T-helper 2 cell treated with Interferon-gamma antibody and Interleukin-4, amounts not matched to agents 100 ng/mL and 5 ng/mL, for 36 hours (primary cell): ENCODE measurements at regions not wholly inside any gene's neighbourhood (a gene's known extent, or its start where the extent isn't known, plus 50 kb on each side); places are given as distances from the start of the nearest gene placed in this dataset.
"Not testable (repeated sequence)": the region's sequence is repeated elsewhere in the genome, so short reads cannot be mapped to it uniquely, and the experiment has no call there.

Experiments used
- intact Hi-C: fragments of 100-400 bp; cut with micrococcal nuclease; formaldehyde crosslinking; loops from one replicate; pipeline ENCODE4 v1.15.1; 2023

- intact Hi-C loops: no loop called here
Measured at GRCh38 chr20:53891306-53891894, 179.0 kb downstream of the BCAS1 start.

DNA sequence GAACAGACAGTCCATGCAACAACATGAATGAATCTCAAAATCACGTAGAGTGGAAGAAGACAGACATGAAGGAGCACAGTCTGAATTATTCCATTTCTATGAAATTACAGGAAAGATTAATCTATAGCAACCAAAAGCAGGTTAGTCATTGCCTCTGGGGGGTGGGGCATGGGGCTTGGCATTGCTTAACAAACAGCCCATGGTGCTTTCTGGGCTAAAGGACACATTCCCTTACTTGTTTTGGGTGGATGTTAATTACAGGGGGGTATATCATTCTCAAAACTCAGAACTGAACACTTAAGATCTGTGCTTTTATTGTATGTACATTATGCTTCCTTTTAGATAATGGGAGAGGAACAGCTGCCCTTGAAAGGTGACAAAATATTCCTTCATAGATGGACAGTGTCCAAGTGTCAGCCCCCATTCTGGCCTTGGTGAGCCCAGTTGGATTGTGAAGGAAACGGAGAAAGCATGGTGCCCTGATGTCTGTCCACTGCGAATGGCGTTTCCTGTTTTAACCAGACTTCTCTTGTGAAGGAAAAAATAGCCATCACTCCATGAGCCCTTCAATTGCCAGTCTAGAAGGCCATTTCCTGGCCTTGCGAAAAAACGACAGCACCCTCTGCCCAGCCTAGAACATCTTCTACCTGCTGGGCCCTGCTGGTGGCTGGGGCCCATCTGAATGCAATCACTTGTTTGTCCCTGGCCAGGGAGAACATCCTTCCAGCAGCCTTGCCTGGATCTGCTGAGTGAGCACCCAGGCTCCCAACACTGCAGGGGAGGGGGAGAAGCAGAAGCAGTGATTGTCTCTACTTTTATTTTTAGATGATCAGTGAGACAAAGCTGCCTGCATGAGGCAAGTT lies 179.7 kb downstream of the BCAS1 start:
- intact Hi-C loops: no loop called here

GRCh38 chr20:53889411-53890148 lies 180.8 kb downstream of the BCAS1 start:
- intact Hi-C loops: no loop called here

DNA sequence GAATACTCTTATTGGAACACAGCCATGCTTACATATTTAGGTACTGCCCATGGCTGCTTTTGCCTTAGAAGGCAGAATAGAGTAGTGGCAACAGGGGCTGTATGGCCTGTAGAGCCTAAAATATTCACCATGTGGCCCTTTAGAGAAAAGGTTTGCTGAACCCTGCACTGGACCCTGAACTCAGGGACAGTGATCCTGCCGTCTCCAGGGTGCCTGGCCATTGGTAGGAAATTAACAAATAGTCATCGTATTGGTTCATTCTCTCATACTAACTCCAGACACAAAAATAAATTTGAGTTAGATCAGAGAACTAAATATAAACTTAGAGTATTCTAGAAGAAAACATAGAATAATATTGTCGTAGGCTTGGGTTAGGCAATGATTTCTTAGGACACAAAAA lies 181.4 kb downstream of the BCAS1 start:
- intact Hi-C loops: no loop called here

DNA sequence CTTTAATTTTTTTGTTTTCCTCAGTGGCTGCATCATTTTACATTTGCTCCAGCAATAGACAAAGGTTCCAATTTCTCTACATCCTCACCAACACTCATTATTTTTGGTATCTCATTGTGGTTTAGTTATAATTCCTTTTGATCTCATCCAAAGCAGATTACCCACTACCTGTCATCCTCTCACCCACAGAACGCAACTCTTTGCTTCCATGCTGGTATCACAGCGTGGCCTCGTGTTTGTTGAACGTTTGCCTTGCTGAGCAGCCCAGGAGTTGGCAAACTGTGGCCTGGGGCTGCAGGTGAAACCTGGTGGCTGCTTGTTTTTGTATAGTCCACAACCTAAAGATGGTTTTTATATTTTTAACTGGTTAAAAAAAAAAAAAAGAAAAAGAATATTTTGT lies 181.9 kb downstream of the BCAS1 start:
- intact Hi-C loops: no loop called here

DNA sequence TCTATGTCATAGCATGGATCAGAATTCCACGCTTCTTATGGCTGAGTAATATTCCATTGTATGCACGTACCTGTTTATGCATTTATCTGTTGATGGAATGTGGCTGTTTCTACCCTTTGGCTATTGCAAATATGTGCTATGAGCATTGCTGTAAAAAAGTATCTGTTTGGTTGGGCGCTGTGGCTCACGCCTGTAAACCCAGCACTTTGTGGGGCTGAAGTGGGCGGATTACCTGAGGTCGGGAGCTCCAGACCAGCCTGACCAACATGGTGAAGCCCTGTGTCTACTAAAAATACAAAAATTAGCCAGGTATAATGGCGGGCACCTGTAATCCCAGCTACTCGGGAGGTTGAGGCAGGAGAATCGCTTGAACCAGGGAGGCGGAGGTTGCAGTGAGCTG lies 182.4 kb downstream of the BCAS1 start:
- intact Hi-C loops: no loop called here

- intact Hi-C loops: no loop called here
Measured at GRCh38 chr20:53884859-53885541, 185.4 kb downstream of the BCAS1 start.

DNA sequence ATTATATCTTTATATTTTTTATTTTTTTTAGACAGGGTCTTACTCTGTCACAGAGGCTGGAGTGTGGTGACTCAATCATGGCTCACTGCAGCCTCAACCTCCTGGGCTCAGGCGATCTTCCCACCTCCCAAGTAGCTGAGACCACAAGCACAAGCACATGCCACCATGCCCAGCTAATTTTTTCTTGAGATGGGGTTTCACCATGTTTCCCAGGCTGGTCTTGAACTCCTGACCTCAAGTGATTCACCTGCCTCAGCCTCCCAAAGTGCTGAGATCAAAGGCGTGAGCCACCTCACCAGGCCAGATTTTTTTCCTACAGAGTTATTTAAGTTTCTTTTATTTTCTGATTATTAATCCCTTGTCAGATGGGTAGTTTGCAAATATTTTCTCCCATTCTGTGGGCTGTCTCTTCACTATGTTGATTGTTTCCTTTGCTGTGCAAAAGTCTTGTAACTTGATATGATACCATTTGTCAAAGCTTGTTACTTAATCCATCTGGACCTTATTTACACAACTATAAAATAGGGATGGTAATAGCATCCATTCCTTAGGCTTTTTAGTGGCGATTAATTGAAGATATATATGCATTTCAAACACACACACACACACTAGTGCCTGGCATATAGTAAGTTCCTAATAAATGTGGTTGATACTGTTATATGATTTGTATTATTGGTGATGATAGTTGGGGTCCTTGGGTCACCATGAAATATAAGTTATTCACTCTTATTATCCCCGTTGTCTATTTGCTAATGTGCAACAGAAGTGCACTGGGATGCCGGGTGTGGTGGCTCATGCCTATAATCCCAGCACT lies 187.1 kb downstream of the BCAS1 start:
- intact Hi-C loops: no loop called here

DNA sequence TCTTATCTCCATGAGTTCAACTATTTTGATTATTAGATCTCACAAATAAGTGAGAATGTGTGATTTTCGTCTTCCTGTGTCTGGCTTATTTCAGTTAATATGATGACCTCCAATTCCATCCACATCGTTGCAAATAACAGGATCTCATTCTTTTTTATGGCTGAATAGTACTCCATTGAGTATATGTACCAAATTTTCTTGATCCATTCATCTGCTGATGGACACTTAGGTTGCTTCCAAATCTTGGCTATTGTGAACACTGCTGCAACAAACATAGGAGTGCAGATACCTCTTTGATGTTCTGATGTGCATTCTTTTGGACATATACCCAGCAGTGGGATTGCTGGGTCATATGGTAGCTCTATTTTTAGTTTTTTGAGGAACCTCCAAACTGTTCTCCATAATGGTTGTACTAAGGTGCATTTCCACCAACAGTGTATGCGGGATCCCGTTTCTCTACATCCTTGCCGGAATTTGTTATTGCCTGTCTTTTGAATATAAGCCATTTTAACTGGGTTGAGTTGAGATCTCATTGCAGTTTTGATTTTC lies 187.9 kb downstream of the BCAS1 start:
- intact Hi-C loops: not testable (repeated sequence)

- intact Hi-C loops: no loop called here
Measured at GRCh38 chr20:53881362-53881761, 189.0 kb downstream of the BCAS1 start.

GRCh38 chr20:53880108-53880641 lies 190.2 kb downstream of the BCAS1 start:
- intact Hi-C loops: no loop called here

- intact Hi-C loops: no loop called here
Measured at GRCh38 chr20:53879048-53879684, 191.2 kb downstream of the BCAS1 start.

DNA sequence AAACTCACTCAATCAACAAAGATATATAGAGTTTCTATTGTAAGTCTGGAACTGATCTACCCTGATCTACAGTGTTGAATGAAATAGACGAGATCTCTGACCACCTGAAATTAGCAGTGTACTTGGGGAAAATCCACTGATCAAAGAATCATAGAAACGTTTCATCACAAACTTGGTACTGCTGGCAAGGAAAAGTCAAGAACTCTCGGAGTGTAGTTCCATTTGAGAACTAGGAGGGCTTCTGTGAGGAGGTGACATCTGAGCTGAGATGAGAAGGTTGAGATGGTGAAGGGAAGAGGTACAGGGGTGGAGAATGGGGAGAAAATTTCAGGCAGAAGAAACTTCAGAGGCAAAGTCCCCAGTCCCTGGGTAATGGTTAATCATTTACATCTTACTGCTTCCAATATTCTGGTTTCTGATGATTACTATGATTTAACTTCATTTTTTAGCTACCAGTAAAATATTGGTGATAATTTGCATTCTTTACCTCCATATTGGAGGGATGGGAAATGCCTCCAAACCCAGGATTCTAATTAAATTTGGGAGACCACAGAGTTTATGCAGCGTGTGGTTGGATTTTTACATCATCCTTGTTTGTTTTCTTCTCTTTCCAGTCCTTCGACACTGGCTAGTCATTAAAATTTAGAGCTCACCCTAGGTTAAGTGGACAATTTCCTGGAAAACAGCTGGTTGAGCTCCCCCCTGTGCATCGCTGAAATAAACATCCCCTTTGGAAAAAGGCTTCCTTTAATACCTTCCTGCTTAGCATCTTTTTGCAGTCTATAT lies 191.9 kb downstream of the BCAS1 start:
- intact Hi-C loops: no loop called here

DNA sequence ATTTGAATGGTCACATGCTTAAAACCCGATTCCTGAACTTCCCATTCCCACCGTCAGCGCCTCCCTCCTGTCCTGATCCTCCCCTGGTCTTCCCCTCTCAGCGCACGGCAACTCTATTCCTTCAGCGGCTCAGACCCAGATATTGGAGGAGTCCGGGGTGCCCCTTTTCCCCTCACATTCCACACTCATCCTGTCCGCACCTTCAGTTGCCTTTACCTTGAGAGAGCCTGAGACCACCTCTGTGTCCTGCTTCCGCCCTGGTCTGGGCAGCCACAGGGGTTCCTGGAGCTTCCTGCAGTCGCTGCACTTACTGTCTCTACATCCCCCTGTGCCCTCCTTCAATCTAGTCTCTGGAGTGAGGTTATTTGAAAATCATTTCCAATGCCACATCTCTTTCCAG lies 193.4 kb downstream of the BCAS1 start:
- intact Hi-C loops: no loop called here

GRCh38 chr20:53876470-53876869 lies 193.9 kb downstream of the BCAS1 start:
- intact Hi-C loops: no loop called here

GRCh38 chr20:53875452-53875851 lies 194.9 kb downstream of the BCAS1 start:
- intact Hi-C loops: no loop called here

DNA sequence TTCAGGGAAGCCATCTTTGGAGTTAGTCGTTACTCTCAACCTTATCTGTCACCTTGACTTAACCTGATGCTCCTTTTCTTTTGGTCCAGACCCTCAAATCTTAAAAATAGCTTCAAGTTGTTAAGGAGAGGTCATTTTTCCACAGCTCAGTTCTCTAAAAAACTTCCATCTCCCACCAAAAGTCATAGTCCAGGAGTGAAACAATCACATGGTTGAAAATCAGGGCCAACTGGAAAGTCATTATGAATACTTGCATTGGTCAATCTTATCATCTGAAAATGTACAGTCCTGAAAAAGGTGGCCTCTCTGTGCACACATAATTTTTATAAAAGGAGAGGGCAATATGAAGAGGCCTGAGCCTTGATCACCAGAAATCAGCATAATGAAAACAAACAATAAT lies 195.7 kb downstream of the BCAS1 start:
- intact Hi-C loops: loop anchor here (5.0 kb wide), 2 partner anchors 68 to 167 kb away; no protein-coding TSS in a partner anchor

GRCh38 chr20:53874104-53874503 lies 196.3 kb downstream of the BCAS1 start:
- intact Hi-C loops: loop anchor here (5.0 kb wide), 2 partner anchors 68 to 167 kb away; no protein-coding TSS in a partner anchor

- intact Hi-C loops: loop anchor here (2.0 to 5.0 kb wide), 3 partner anchors 20 to 166 kb away; no protein-coding TSS in a partner anchor
Measured at GRCh38 chr20:53873230-53873604, 197.2 kb downstream of the BCAS1 start.
